SIG-M5 treated with dmso at 0.1 percent for 504 hours (cell line): ENCODE measurements at regions not wholly inside any gene's neighbourhood (a gene's known extent, or its start where the extent isn't known, plus 50 kb on each side); places are given as distances from the start of the nearest gene placed in this dataset.

Source experiments
- DNase-seq: peaks from one replicate; lab custom pipeline; 2025; ENCODE audit not compliant: unreplicated experiment; lab: John Stamatoyannopoulos, UW

- no peak for DNase-seq
Observed at GRCh38 chr6:126091466-126091865, 105.1 kb downstream of the TRMT11 start.

- no peak for DNase-seq
Observed at GRCh38 chr6:126093108-126093507, 106.8 kb downstream of the TRMT11 start.

- no peak for DNase-seq
Observed at GRCh38 chr6:126094411-126094810, 108.1 kb downstream of the TRMT11 start.

GRCh38 chr6:126100386-126100785, 114.0 kb downstream of the TRMT11 start:
- no peak for DNase-seq

- DNase-seq: no peak
Observed at GRCh38 chr6:126102358-126102757, 116.0 kb downstream of the TRMT11 start.

GRCh38 chr6:126103993-126104392, 117.7 kb downstream of the TRMT11 start:
- no peak for DNase-seq

GRCh38 chr6:126107475-126108166, 121.3 kb downstream of the TRMT11 start:
- DNase-seq: no peak

GRCh38 chr6:126110512-126111270, 124.4 kb downstream of the TRMT11 start:
- DNase-seq: no peak

- DNase-seq: no peak
Observed at GRCh38 chr6:126111327-126111726, 125.0 kb downstream of the TRMT11 start.

GRCh38 chr6:126112171-126112632, 125.9 kb downstream of the TRMT11 start:
- DNase-seq: peak; percentile 8

- no peak for DNase-seq
Observed at GRCh38 chr6:126113261-126113660, 126.9 kb downstream of the TRMT11 start.

- DNase-seq: no peak
Observed at GRCh38 chr6:126117251-126117650, 130.9 kb downstream of the TRMT11 start.

- DNase-seq: no peak
Observed at GRCh38 chr6:126118058-126118755, 131.9 kb downstream of the TRMT11 start.

- DNase-seq: no peak
Observed at GRCh38 chr6:126118936-126119335, 132.6 kb downstream of the TRMT11 start.

- no peak for DNase-seq
Observed at GRCh38 chr6:126123226-126123625, 136.9 kb downstream of the TRMT11 start.

GRCh38 chr6:126127659-126128058, 141.3 kb downstream of the TRMT11 start:
- no peak for DNase-seq

GRCh38 chr6:126131246-126131645, 144.9 kb downstream of the TRMT11 start:
- DNase-seq: no peak

GRCh38 chr6:126133984-126134383, 147.6 kb downstream of the TRMT11 start:
- DNase-seq: no peak

GRCh38 chr6:126134491-126134890, 148.2 kb downstream of the TRMT11 start:
- DNase-seq: no peak

- DNase-seq: no peak
Observed at GRCh38 chr6:126140015-126140414, 153.7 kb downstream of the TRMT11 start.

GRCh38 chr6:126143761-126144251, 157.5 kb downstream of the TRMT11 start:
- DNase-seq: no peak

GRCh38 chr6:126145351-126145750, 159.0 kb downstream of the TRMT11 start:
- no peak for DNase-seq
